ENCODE measurements at regions not wholly inside any gene's neighbourhood (a gene's known extent, or its start where the extent isn't known, plus 50 kb on each side); places are given as distances from the start of the nearest gene placed in this dataset.

DNA sequence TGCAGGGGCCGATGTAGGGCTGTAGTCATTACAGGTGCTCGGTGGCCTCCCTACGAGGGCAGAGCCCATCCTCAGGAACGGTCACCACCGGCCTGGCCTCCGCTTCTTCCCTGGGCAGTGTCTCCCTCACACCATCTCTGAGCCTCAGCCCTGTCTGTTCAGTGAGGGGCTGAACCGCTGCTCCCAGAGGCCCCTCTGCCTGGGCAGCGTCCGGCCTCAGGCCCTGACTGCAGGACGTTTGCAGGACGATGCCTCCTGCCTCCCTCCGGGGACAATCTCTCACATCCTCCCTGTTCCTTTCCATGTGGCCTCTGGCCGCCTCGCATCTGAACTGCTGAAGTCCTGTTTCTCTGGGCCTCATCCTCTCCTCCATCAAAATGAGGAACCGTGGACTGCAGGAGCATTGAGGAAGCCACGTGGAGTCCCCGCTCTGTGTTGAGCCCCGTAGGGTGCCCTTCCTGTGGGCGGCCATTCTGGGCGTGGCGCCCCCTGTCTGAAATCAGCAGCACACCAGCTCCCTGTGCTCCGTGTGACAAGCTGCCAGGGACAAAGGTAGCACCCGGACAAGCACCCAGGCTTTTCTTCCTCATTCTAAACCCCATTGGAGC, 933.5 kb downstream of the BRD1 start:
- DNase-seq (ENCODE audit: extremely low read depth in 1 of 2, low read depth in 1 of 2) = no peak

DNA sequence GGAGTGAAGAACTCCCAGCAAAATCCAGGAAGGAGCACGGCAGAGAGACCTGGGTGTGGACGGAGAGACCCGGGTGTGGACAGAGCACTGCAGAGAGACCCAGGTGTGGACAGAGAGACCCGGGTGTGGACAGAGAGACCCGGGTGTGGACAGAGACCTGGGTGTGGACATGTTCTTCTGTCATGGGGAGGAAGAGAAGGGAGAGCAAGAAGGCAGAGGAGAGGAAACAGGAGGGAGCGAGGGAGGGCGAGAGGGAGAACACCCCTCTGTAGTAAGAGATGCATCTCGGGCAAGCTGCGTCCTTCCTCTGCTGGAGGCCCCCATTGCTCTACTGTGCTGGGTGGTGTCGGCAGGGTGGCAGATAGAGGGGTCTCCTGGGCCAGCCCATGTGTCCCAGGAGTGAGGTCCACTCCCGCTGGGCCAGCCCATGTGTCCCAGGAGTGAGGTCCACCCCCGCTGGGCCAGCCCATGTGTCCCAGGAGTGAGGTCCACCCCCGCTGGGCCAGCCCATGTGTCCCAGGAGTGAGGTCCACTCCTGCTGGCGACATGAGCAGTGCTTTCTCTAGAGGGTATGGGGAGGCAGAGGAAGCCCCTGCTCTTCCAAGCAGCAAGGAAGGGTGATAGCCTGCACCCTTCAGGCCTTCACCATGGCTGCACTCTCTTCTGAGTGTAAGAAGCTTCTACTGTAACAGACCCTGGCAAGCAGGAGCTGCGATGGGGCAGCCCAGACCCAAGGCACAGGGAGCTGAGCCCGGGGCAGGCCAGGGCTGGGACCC, 934.2 kb downstream of the BRD1 start:
- no peak for DNase-seq (ENCODE audit: extremely low read depth in 1 of 2, low read depth in 1 of 2)

DNA sequence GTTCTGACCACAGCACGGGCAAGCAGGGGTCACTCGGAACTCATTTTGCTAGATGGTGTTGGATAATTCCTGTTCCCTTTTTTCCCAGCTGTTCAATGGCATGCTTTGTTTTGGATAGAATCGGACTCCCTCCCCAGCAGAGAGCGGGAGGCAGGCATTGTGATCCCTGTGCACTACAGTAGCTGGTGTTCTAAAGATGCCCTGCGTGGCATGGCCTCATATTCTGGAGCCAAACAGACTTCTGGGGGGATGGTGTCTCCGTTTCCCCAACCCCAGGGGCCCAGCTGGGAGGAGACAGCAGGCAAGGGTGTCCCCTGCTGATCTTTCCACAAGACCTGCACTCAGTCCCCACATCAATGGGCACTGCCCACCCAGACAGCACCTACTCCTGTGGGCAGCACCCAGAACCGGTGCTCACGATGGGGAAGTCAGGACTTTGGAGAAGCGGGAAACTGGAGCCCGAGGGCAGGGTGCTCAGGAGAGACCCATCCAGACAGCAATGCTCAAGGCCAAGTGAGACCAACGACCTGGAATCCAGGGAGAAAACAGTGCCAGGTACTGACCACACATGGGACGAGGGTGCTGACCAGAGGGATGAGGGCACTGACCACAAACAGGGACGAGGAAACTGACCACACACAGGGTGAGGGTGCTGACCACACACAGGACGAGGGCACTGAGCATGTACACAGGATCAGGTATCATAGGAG, 934.9 kb downstream of the BRD1 start:
- DNase-seq (ENCODE audit: extremely low read depth in 1 of 2, low read depth in 1 of 2) = no peak

DNA sequence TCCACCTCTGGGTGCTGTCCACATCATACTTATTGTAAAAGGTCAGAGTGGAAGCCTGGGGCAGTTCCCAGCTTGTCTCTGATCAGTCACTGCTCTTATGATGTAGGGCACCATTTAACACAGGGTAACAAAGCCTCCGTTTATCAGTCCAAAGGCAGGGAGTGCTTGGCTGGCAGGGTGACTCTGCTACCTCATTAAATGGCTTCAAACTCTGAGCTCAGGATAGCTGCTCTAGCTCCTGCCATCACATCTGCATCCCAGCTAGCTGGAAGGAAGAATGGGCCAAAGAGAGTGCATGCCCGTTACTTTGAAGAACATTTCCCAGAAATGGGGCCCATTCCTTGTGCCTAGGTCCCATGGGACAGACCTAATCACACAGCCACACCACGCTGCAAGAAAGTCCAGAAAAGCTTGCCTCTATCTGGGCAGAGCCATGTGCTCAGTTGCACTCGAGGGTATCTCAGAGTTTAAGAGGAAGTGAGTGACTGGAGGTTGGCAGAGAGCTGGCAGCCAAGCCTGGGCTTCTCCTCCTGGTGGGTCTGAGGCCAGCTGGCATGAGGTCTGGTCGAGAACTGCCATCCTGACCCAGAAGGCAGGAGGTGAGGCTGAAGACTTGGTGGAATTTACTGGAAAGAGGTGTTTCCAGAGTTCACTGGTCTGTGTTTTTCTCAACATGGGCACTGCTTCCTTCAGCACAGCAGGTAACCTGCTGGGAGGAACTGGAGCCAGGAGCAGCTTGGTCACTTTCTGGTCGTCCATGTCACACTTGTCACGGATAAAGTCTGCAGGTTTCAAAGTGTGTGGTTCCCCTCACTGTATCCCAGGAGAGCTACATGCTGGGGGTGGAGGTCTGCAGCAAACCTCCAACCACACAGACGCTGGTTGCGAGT, 935.7 kb downstream of the BRD1 start:
- no peak for DNase-seq (ENCODE audit: extremely low read depth in 1 of 2, low read depth in 1 of 2)

DNA sequence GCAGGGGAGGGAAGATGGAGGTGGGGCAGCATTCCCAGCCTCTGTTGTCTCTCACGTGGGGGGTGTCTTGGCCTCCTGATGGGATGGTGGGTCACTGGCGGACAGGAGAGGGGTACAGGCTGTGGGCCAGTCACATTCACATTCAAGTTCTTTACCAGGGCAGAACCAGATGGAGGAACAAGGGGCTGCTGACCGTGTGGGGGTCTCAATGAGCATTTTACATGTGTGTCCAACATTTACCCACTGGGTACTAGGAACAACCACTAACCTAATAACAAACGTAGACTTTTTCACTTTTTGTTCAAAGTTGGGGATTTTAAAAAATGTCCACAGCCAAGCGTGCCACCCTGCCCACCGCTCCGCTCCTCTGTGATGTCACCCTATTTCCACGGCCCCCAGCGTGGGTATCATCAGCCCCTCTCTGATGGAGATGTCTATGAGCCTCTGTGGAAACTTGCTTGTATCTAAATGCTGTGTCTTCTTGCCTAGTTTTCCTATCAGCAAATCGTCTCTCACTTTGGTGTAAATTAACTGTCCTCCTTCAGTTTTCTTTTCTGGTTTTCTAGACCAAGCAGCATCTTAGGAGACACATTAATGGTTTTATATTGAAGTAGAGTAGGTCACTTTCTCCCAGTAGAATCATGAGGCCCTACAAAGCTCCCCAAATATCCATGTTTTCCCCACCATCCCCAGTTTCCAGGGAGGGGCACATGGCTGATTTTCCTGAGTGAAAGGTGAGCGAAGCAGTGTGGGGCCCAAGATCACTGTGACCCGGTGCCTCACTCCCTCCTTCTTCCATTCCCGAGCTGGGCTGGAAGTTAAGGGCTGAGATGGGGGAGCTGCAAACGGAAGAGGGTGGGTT, 936.7 kb downstream of the BRD1 start:
- DNase-seq (ENCODE audit: extremely low read depth in 1 of 2, low read depth in 1 of 2) = no peak

DNA sequence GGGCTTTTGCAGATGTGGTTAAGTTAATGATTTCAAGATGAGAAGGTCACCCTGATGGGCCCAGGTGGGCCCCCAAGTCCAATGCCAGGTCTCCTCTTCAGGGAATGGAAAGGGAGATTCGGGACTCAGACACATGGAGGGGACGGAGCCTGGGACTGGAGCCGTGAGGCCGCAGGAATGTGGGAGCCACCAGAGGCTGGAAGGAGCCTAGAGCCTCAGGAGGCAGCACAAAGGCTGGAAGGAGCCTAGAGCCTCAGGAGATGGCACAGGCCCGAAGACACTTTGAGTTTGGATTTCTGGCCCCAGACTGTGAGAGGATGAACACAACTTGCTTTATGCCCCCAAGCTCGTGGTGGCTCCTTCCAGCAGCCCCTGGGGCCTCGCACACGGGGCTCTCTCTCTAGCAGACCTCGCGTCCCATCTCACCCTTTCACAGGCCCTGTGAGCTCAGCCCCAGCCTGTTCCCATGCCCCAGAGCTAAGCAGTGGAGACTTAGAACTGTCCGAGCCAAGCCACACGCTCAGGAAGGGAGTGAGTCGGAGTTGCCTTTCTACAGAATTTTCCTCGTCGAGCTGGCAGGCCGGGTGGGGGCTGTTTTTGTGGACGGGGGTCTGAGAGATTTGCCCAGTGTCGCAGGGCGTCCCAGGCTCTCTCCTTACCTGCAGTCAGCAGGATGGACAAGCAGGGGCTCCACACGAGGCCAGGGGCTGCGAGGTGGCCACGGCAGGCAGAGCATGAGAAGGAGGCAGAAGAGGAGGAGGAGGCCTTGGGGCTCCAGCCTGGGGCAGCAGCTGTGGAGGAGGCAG, 937.6 kb downstream of the BRD1 start:
- no peak for DNase-seq (ENCODE audit: extremely low read depth in 1 of 2, low read depth in 1 of 2)

DNA sequence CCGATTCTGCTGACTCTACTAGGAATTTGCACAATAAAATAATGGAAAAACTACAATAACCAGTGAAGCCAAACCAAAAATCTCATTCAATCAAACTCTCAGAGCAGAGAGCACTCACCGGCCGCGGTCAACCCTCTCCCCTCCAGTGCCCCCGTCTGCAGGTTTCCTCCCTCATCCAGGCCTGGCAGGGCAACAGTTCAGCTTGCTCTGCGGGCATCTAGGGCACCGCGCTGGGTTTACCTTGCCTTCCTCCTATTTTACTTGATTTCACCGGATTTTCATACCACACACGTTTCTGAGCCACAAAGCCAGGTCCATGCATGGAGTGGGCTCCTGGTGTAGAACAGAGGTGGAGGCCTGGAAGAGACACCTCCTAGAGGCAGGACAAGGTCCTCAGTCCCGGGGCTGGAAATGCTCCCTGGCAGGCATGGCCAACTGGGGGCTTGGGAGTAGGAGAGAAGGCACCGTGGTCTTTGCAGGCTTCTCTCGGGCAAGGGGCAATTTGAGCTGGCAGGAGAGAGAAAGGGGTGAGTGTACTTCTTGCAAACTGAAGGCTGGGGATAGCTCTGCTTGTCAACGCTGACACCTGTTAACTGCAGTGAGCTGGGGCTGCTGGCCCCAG, 938.4 kb downstream of the BRD1 start:
- no peak for DNase-seq (ENCODE audit: extremely low read depth in 1 of 2, low read depth in 1 of 2)

DNA sequence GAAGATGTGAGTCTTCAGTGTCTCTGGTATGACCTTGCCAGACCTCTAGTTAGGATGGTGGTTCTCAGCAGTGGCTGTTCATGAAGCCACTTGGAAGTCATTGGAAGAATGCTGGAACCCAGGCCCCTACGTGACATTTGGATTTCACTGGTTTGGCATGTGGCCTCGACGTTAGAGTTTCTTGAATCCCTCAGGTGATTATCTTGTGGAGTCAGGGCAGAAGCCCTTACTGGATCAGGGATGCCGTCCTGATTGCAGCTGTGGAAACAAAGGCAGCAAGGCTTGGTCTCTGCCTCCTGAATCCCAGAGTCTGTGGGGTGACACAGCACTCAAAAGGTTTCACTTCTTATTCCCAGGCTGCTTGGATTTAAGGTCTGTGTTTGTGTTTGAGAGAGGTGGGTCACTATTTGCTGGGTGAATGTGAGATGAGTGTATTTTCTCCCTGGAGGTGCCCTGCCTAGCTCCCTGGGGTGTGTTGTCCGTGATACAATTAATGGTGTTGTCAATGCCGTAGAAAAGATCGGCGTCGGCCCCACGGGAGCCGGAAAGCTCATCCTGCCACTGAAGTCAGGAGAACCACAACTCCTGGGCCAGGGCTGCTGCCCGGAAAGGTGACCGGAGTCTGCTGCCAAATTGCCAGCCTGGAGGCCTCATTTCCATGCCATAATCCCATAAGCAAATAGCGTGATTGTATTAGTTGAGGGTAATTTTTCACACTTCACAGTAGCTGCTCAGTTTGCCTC, 939.0 kb downstream of the BRD1 start:
- no peak for DNase-seq (ENCODE audit: extremely low read depth in 1 of 2, low read depth in 1 of 2)

DNA sequence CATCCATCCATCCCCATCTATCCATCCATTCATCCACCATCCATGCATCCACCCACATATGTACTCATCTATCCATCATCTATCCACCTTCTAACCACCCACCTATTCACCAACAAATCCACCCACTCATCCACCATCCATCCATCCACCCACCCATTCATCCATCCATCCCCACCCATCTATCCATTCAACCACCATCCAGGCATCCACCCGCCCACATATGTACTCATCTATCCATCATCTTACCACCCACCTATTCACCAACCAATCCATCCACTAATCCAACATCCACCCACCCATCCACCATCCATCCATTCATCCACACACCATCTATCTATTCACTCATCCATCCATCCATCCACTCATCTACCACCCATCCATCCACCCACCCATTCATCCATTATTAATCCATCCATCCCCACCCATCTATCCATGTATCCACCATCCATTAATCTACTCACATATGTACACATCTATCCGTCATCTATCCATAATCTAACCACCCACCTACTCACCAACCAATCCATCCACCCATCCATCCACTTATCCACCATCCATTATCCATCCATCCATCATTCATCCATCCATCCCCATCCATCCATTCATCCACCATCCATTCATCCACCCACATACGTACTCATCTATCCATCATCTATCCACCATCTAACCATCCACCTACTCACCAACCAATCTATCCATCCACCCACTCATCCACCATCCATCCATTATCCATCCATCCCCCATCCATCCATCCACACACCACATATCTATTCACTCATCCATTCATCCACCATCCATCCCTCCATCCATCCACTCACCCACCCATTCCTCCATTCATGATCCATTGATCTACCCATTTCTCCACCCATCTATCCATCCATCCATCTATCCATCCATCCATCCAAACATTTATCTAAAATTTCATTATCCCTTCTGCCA, 940.0 kb downstream of the BRD1 start:
- no peak for DNase-seq (ENCODE audit: extremely low read depth in 1 of 2, low read depth in 1 of 2)

DNA sequence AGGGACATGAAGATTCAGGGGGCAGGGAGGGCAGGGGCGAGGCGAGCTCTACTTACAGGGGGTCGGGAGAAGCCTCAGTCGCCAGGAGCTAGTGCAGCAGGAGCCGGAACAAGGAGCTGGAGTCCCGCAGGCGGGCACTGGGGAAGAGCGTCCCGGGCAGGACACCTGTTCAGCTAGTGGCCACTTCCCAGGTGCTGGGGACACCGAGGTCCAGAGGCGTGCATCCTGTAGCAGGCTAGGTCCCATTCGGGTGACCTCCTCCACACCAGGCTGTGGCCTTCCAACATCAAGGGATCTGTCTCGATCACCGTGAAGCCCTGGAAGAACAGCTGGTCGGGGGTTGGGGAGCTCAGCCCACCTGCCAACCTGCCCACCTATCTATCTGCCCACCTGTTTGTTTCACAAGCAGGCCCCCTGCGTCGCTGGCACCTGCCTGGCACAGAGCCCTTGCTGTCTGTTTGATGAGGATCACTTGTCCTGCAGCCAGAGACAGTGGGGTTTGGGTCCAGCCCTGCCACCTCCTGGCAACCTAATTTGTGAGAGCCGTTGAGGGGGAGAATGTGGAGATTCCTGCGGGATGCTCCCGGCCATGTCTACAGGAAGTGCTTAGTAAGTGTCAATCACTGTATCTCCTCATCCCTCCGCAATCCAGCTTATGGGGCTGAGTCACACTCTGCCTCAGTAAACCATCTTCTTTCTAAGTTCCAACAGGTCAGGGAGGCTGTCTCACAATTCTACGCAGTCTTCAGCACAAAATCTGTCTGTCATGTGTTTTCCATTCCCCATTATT, 940.9 kb downstream of the BRD1 start:
- DNase-seq (ENCODE audit: extremely low read depth in 1 of 2, low read depth in 1 of 2) = no peak

DNA sequence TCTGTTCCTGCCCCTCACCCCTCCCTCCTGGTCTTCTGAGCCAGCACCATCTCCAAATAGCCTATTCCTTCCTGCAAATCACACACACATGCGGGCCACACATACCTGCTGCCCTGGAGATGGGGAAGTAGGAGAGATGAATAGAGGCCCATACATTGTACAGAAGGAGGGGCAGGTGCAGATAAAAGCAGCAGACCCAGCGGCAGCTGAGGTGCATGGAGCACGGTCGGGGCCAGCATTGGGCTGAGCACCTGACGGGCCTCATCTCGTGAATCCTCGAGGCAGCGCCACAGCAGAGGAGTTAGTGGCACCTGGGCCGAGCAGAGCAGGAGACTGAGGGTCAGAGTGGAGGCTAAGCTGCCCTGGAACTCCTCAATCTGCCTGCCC, 941.8 kb downstream of the BRD1 start:
- DNase-seq (ENCODE audit: extremely low read depth in 1 of 2, low read depth in 1 of 2) = no peak

DNA sequence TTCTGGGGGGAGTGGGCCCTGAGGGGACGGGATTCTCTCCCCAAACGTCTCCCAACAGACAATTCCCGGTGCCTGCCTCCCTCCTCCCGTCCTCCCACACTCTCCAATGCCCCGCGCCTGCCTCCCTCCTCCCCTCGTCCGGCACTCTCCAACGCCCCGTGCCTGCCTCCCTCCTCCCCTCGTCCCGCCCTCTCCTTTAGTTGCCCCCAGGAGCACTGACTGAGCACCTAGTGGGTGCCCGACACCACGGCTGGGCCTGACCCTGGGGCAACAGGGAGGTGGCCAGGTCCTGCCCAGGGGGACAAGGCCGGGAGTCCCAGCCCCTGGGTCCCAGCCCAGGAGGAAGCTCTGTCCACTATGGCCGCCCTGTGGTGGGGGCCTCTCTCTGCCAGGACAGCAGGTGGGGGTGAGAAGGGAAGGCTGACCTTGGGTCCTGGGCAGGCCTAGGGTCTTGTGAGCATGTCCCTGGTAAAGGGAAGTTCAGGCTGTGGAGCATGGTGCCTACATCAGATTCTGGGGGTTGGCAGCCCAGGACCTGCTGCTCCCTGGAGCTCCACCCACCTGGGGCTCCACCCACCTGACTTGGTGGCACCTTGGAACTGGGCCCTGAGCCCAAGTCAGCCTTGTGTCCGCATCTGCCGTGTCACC, 942.3 kb downstream of the BRD1 start:
- no peak for DNase-seq (ENCODE audit: extremely low read depth in 1 of 2, low read depth in 1 of 2)

DNA sequence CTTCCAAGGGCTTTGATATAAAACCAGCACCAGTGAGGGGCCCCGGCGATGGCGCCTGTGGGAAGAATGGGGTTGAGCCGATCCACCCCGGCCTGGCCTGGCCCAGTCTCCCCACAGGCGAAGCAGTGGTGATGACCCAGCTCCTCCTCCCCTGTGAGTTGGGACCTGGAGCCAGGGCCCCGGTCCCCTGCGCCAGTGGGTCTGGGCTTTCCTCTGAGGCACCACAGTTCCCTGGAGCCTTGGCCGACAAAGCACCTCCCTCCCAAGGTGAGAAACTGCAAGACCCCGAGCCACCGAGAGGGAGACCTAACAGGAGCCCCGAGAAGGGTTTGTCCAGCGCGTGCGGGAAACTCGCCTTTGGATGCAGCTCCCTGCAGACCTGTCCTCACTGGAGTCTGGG, 942.9 kb downstream of the BRD1 start:
- DNase-seq (ENCODE audit: extremely low read depth in 1 of 2, low read depth in 1 of 2) = no peak

DNA sequence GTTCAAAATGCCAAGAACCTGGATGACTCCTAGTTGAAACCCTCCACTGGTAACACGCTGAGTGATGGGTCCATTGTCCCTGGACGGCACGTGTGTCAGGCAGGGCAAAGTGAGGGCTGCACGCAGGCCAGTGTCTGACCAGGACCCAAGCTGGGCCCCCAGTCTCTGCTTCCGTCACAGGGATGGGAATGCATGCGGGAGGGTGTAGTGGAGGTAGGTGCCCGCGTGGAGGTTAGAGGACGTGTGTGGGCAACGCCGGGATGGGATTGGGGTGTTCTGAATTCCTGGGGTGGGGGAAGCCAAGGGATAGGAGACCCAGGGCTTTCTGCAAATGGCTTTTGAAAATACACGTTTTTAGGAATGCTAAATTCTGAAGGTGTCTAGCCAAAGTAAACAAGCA, 943.3 kb downstream of the BRD1 start:
- DNase-seq (ENCODE audit: extremely low read depth in 1 of 2, low read depth in 1 of 2) = no peak

DNA sequence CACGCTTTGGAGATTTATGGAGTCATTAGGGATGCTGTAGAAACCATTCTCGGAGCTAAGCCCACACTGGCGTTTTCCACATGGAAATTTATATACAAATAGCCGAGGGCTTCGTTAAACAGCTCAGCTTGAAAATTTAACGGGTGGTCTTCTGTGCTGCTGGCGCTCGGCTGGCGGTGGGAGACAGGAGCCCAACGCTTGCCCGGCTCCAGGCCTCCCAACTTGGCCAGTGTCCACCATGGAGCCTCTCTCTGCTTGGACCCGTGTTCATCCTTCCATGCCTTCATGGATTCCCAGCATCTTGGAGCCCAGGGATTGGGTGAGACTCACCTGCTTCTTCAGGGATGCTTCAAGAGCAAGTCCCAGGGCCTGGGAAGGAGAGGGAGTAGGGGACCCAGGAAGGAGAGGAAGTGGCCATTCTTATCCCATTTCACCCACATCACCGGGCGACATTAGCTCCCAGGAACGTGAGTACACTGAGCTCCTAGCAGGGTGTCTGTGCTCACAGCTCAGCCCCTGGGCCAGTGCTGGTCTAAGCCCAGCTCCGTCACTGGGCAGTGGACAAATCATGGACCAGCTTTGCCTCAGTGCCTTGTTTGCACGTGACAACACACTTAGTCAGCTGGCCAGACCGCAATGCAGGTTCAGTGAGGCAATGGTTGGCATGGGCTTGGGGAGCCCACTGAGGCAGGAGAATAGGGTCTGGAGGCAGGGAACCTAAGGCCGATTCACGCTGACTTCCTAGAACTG, 944.3 kb downstream of the BRD1 start:
- DNase-seq (ENCODE audit: extremely low read depth in 1 of 2, low read depth in 1 of 2) = no peak
